Stimulated activated naive B cell treated with anti-CD40 and anti-IgM and Interleukin-4, amounts not matched to agents 10 μg/mL and 1 μg/mL and 100 μg/mL, for 72 hours (primary cell): ENCODE measurements at regions not wholly inside any gene's neighbourhood (a gene's known extent, or its start where the extent isn't known, plus 50 kb on each side); places are given as distances from the start of the nearest gene placed in this dataset.

Experiments used
- ATAC-seq, 2 donors: fragments of 150-1000 bp; cut with Tn5 transposase; replicated peaks; 2 replicates each; pipeline ENCODE4 v1.10.0; 2021; ENCODE audit warnings: moderate library complexity in 1 of 2
- DNase-seq: peaks from one replicate; pipeline ENCODE4 v3.0.0; 2021
- H3K27ac Mint-ChIP-seq: one replicate; pipeline ENCODE4 v1.8.0; 2022; ENCODE audit warnings: mild to moderate bottlenecking, mixed read lengths
- H3K27me3 Mint-ChIP-seq, 2 donors: one replicate each; pipeline ENCODE4 v1.8.0; 2022; ENCODE audit warnings: mixed read lengths in 2 of 2
- H3K36me3 Mint-ChIP-seq, 2 donors: one replicate each; pipeline ENCODE4 v1.8.0; 2022; ENCODE audit warnings: mixed read lengths in 2 of 2, mild to moderate bottlenecking in 1 of 2
- H3K4me1 Mint-ChIP-seq, 2 donors: one replicate each; pipeline ENCODE4 v1.8.0; 2022; ENCODE audit warnings: mixed read lengths in 2 of 2, mild to moderate bottlenecking in 1 of 2
- H3K4me3 Mint-ChIP-seq, 2 donors: one replicate each; pipeline ENCODE4 v1.8.0; 2022; ENCODE audit warnings: mild to moderate bottlenecking in 2 of 2, mixed read lengths in 2 of 2, moderate library complexity in 1 of 2
- H3K9me3 Mint-ChIP-seq, 2 donors: one replicate each; pipeline ENCODE4 v1.8.0; 2022; ENCODE audit warnings: mixed read lengths in 2 of 2, mild to moderate bottlenecking in 1 of 2

DNA sequence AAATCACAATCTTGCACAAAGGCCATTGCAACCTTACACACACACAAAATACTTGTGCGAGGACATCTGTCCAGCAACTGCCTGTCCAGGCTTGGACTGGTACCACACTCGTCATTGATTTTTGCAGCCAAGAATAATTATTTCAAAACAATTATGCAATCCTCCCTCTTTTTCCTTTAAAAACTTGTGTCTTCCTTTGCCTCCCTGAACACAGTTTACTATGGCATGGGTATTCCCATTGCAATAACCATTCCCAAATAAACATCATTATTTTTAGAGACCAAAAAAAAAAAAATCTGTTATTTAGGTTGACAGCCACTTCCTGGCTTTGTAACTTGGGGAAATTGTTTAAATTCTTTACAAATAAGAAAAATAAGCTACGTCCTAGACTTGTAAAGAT, 54.0 kb downstream of the C11orf91 start:
- H3K36me3 Mint-ChIP-seq: no peaks in the 10 kb centered on the region
- H3K4me3 Mint-ChIP-seq: no peak overlapping the region
- ATAC-seq: no peak
- no peak for DNase-seq
- no peaks in the 10 kb centered on the region for H3K4me1 Mint-ChIP-seq
- H3K27me3 Mint-ChIP-seq: peaks cover 9 to 22% of the 10 kb centered on the region in 2 donors
- no peak overlapping the region for H3K27ac Mint-ChIP-seq
- no peaks in the 10 kb centered on the region for H3K9me3 Mint-ChIP-seq

DNA sequence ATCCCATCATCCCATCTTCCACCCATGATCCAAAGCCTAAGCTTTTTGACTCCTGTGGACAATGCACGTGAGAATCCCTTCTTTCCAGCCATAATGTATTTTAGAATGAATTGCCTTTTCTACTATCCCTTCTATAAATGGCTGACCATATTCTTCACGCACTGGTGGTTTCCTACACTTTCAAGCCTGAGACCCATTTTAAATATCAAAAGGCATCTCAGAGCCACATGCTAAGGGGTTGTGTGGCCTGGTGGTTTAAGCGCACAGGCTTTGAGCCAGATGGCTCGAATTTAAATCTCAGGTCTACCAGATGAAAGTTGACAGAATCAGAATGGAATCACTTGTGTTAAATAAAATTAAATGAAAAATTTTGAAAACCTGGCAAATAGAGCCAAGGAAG, 54.5 kb downstream of the C11orf91 start:
- peaks cover 9 to 19% of the 10 kb centered on the region in 2 donors for H3K27me3 Mint-ChIP-seq
- H3K36me3 Mint-ChIP-seq: no peaks in the 10 kb centered on the region
- no peak for DNase-seq
- no peaks in the 10 kb centered on the region for H3K9me3 Mint-ChIP-seq
- no peaks in the 10 kb centered on the region for H3K4me1 Mint-ChIP-seq
- ATAC-seq: no peak
- H3K4me3 Mint-ChIP-seq: no peak overlapping the region
- no peak overlapping the region for H3K27ac Mint-ChIP-seq

DNA sequence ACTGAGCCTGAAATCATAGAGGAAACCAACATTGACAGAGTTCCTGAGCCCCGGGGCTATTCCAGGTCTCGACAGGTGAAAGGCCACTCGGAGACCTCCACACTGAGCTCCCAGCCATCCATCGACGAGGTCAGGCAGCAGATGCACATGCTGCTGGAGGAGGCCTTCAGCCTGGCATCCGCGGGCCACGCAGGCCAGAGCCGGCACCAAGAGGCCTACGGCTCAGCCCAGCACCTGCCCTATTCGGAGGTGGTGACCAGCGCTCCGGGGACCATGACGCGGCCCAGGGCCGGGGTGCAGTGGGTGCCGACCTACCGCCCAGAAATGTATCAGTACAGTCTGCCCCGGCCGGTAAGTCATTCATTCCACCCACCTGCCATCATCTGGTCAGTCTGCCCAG, 54.9 kb downstream of the C11orf91 start:
- DNase-seq (no peak), ATAC-seq (no peak)
- Mint-ChIP-seq H3K27ac (no peak overlapping the region), H3K9me3 (no peaks in the 10 kb centered on the region), H3K36me3 (no peaks in the 10 kb centered on the region), H3K4me1 (no peaks in the 10 kb centered on the region), H3K4me3 (no peak overlapping the region), H3K27me3 (peaks cover 8 to 18% of the 10 kb centered on the region in 2 donors)

- H3K27me3 Mint-ChIP-seq: peaks cover 5 to 18% of the 10 kb centered on the region in 2 donors
Observed at GRCh38 chr11:33643167-33643824, 57.3 kb downstream of the C11orf91 start.

DNA sequence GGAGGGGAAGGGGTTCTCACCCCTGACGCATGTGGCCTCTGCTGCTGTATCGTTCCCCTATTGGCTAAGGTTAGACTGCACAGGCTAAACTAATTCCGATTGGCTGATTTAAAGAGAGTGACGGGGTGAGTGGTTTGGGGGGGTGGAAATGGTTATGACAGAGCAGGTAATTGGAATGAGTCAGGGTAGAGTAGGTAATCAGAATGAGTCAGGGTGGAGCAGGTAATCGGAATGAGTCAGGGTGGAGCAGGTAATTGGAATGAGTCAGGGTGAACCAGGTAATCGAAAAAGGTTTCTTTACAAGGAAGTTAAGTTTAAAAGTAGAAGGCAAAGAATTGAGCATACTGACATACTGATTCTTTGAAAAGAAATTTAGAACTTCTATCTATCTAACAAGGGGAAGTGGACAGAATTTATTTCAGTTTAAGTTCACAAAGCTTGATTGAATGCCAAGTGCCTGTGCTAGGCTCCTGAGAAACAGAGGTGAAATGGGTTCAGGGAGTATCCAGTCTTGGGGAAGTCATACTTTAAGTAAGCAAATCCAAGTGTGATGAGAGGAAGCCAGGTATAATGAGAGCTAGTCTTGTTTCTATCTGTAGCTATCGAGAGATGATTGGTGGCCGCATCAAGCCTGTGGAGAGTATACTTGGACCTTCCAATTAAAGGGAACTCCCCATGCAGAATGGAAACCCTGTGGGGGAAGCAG, 58.0 kb downstream of the C11orf91 start:
- Mint-ChIP-seq H3K9me3 (peaks cover 3 to 8% of the 10 kb centered on the region in 2 donors), H3K27ac (no peak overlapping the region), H3K27me3 (peaks cover 10 to 18% of the 10 kb centered on the region in 2 donors), H3K36me3 (no peaks in the 10 kb centered on the region), H3K4me3 (no peak overlapping the region), H3K4me1 (no peaks in the 10 kb centered on the region)
- ATAC-seq (no peak), DNase-seq (no peak)

More at GRCh38 chr11:33643167-33643824, 57.3 kb downstream of the C11orf91 start:
- no peaks in the 10 kb centered on the region for H3K36me3 Mint-ChIP-seq
- no peaks in the 10 kb centered on the region for H3K4me1 Mint-ChIP-seq
- no peak overlapping the region for H3K4me3 Mint-ChIP-seq
- peaks cover 2 to 4% of the 10 kb centered on the region in 2 donors for H3K9me3 Mint-ChIP-seq
- ATAC-seq (no peak), DNase-seq (no peak)
- no peak overlapping the region for H3K27ac Mint-ChIP-seq

DNA sequence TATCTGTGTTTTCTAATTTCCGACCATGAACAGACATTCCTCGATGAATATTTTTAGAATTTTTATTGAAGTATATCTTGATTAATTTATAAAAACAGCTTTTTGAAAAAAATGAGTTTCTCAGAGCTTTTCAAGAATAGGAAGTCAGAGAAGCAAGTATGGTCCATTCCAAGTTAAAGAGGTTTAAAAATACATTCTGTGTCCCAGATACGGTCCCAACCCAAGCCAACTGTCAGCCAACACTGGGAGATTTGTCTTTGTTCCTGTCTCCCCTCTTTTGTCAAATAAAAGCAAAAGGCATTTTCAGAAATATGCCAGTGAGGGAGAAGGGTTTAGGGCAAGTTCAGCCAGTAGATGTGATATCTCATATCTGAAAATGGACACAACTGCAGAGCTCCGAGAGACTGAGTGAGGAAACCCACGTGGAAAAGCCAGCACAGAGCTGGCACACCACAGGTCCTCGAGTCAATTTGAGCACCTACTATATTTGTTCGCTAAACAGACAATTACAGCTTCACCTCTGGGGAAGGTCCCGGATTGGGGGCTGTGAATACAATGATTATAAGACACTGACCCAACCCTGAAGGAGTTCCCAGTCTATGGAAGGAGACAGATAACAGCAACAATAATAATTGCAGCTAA, 59.8 kb downstream of the C11orf91 start:
- H3K4me3 Mint-ChIP-seq: no peak overlapping the region
- ATAC-seq (no peak), DNase-seq (no peak)
- H3K36me3 Mint-ChIP-seq: no peaks in the 10 kb centered on the region
- no peak overlapping the region for H3K27ac Mint-ChIP-seq
- peaks cover 3 to 8% of the 10 kb centered on the region in 2 donors for H3K9me3 Mint-ChIP-seq
- no peaks in the 10 kb centered on the region for H3K4me1 Mint-ChIP-seq
- H3K27me3 Mint-ChIP-seq: peaks cover 10 to 24% of the 10 kb centered on the region in 2 donors

- peaks cover 10 to 16% of the 10 kb centered on the region in 2 donors for H3K27me3 Mint-ChIP-seq
- peaks cover 2 to 7% of the 10 kb centered on the region in 2 donors for H3K4me1 Mint-ChIP-seq
- DNase-seq: no peak
- H3K9me3 Mint-ChIP-seq: peaks cover 3 to 8% of the 10 kb centered on the region in 2 donors
- H3K36me3 Mint-ChIP-seq: no peaks in the 10 kb centered on the region
- no peak for ATAC-seq
- no peak overlapping the region for H3K27ac Mint-ChIP-seq
- H3K4me3 Mint-ChIP-seq: no peak overlapping the region
Observed at GRCh38 chr11:33638608-33639007, 62.0 kb downstream of the C11orf91 start.

DNA sequence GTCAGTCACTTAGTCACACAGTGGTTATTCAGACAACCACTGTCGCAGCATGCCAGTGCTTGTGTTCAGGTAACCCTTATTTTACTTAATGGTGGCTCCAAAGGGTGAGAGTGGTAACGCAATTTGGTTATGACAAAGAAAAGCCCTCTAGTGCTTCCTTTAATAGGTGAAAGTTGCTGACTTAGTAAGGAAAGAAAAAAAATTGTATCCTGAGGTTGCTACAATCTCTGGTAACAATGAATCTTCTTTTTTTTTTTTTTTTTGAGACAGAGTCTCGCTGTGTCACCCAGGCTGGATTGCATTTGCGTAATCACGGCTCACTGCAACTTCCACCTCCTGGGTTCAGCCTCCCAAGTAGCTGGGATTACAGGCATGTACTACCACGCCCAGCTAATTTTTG, 64.5 kb downstream of the C11orf91 start:
- H3K9me3 Mint-ChIP-seq: peaks cover 5 to 15% of the 10 kb centered on the region in 2 donors
- H3K4me1 Mint-ChIP-seq: peaks cover 5 to 7% of the 10 kb centered on the region in 2 donors
- no peaks in the 10 kb centered on the region for H3K36me3 Mint-ChIP-seq
- H3K27ac Mint-ChIP-seq: no peak overlapping the region
- no peak for ATAC-seq
- no peak for DNase-seq
- no peak overlapping the region for H3K4me3 Mint-ChIP-seq
- H3K27me3 Mint-ChIP-seq: peaks cover 21 to 28% of the 10 kb centered on the region in 2 donors

DNA sequence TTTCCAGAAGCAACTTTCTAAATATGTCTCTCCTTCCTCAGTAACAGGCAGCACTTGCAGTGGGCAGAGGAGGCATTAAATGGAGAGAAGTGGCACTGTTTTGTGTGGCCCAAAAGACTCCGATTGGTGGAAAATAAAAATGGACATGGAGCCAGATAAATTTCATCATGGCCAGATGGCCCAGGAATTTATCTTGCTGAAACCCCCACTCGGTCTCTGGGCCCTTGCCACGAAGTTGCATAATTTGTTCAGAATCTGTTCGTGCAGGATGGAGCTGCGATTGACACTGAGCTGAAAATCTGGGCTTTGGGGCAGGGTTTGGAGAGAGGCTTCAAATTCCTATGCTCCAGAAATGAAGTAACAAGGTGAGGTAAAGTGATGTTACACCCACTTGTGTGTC, 65.5 kb downstream of the C11orf91 start:
- ATAC-seq (peak in 1 of 2 donors; percentile 16), DNase-seq (no peak)
- Mint-ChIP-seq H3K4me1 (peaks cover 5 to 7% of the 10 kb centered on the region in 2 donors), H3K27ac (no peak overlapping the region), H3K9me3 (peaks cover 5 to 15% of the 10 kb centered on the region in 2 donors), H3K36me3 (no peaks in the 10 kb centered on the region), H3K4me3 (no peak overlapping the region), H3K27me3 (peaks cover 23 to 24% of the 10 kb centered on the region in 2 donors)

DNA sequence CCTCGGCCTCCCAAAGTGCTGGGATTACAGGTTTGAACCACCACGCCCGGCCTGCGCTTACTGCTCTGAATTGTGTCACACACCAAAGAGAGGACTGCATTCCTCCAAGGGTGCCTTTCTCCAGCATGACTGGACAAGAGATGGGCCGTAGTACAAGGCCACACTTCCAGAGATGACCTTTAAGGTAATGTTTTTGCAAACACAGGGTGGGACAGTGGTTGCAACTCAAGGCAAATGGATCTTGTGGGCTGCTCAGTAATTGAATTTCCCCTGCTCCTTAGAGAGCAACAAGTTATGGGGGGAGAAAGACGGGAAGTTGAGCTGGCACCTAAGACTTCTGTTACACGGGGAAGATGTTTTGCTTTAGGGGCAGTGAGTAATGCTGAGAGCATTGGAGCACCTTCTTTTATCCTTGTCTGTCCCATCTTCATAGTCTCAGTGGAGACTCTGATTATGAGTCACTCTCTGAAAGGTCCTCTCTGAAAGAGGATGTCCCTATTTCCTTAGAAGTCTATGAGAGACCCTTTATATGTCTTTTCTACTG, 66.3 kb downstream of the C11orf91 start:
- Mint-ChIP-seq H3K9me3 (peaks cover 6 to 15% of the 10 kb centered on the region in 2 donors), H3K27ac (no peak overlapping the region), H3K27me3 (peaks cover 23% of the 10 kb centered on the region in 2 donors), H3K4me3 (no peak overlapping the region), H3K4me1 (peaks cover 5 to 7% of the 10 kb centered on the region in 2 donors), H3K36me3 (no peaks in the 10 kb centered on the region)
- peak; percentile 88 to 94 for ATAC-seq
- DNase-seq: no peak

GRCh38 chr11:33633251-33634003, 67.2 kb downstream of the C11orf91 start:
- ATAC-seq (no peak), DNase-seq (no peak)
- H3K36me3 Mint-ChIP-seq: no peaks in the 10 kb centered on the region
- no peak overlapping the region for H3K27ac Mint-ChIP-seq
- H3K27me3 Mint-ChIP-seq: peaks cover 23% of the 10 kb centered on the region in 2 donors
- peaks cover 5 to 7% of the 10 kb centered on the region in 2 donors for H3K4me1 Mint-ChIP-seq
- H3K9me3 Mint-ChIP-seq: peaks cover 4 to 12% of the 10 kb centered on the region in 2 donors
- no peak overlapping the region for H3K4me3 Mint-ChIP-seq

DNA sequence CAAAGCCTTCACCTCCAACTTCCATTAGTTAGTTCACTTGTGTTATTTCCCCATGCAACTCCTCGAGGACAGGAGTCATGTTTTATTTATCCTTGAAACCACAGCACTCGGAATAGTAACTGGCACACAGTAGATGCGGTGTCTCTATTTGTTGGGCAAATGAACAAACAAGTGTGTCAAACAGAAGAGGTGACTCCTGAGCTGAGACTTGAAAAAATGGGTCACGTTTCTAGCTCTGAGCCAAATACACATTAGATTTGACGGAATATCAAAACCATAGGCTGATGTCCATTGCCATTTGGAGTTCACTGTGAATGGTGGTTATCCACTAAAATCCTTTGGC, 68.9 kb downstream of the C11orf91 start:
- peaks cover 5 to 7% of the 10 kb centered on the region in 2 donors for H3K4me1 Mint-ChIP-seq
- H3K36me3 Mint-ChIP-seq: no peaks in the 10 kb centered on the region
- DNase-seq: no peak
- H3K27me3 Mint-ChIP-seq: peaks cover 17 to 18% of the 10 kb centered on the region in 2 donors
- no peak for ATAC-seq
- peaks cover 3 to 7% of the 10 kb centered on the region in 2 donors for H3K9me3 Mint-ChIP-seq
- H3K27ac Mint-ChIP-seq: no peak overlapping the region
- no peak overlapping the region for H3K4me3 Mint-ChIP-seq

DNA sequence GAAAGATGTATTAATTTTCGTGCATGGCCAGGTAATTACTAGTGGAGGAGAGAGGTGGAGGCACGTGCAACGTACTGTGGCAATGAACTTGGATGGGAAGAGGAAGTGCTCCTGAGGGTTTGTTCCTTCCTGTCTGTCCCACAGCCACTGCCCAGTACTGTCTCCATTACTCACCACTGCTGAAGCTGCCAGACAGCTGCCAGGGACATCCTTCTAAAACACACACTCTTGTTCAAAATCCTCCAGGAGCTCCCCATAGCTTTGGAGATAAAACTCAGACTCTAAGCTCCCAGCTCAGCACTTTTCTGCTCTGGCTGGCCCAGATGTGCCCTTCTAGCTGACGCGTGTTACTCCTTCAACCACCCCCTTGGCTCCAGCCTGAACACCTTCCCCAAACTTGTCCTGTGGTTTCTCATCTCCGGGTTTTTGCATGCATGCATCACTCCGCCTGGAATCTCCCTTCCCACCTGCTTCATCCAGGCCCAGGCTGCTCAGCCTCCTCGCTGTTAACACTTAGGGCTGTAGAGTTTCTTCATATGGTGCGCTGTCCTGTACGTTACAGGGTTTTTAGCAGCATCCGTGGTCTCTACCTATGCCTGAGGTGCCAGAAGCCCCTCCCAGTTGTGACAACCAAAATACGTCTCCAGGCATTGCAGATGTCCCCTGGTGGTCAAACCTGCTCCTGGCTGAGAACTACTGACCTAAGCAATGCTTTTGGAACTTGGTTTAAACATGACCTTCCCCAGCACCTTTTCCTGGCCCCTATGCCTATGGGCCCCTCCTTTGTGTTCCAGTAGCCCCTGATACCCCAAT, 69.5 kb downstream of the C11orf91 start:
- no peaks in the 10 kb centered on the region for H3K36me3 Mint-ChIP-seq
- no peak for ATAC-seq
- H3K27ac Mint-ChIP-seq: no peak overlapping the region
- H3K4me1 Mint-ChIP-seq: peaks cover 5 to 7% of the 10 kb centered on the region in 2 donors
- peaks cover 3 to 7% of the 10 kb centered on the region in 2 donors for H3K9me3 Mint-ChIP-seq
- peaks cover 17 to 18% of the 10 kb centered on the region in 2 donors for H3K27me3 Mint-ChIP-seq
- DNase-seq: no peak
- no peak overlapping the region for H3K4me3 Mint-ChIP-seq
